Iris pigment epithelial cell (primary cell): ENCODE measurements at regions not wholly inside any gene's neighbourhood (a gene's known extent, or its start where the extent isn't known, plus 50 kb on each side); places are given as distances from the start of the nearest gene placed in this dataset.
"Not testable (repeated sequence)": the region's sequence is repeated elsewhere in the genome, so short reads cannot be mapped to it uniquely, and the experiment has no call there.

Source experiments
- DNase-seq: peaks from one replicate; pipeline ENCODE4 v3.0.0-alpha.2; 2011; ENCODE audit warnings: low read depth

DNA sequence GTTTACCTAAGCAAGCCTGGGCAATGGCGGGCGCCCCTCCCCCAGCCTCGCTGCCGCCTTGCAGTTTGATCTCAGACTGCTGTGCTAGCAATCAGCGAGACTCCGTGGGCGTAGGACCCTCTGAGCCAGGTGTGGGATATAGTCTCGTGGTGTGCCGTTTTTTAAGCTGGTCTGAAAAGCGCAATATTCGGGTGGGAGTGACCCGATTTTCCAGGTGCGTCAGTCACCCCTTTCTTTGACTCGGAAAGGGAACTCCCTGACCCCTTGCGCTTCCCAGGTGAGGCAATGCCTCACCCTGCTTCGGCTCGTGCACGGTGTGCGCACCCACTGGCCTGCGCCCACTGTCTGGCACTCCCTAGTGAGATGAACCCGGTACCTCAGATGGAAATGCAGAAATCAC is 442.6 kb upstream of the MTPN start:
- DNase-seq: not testable (repeated sequence)

DNA sequence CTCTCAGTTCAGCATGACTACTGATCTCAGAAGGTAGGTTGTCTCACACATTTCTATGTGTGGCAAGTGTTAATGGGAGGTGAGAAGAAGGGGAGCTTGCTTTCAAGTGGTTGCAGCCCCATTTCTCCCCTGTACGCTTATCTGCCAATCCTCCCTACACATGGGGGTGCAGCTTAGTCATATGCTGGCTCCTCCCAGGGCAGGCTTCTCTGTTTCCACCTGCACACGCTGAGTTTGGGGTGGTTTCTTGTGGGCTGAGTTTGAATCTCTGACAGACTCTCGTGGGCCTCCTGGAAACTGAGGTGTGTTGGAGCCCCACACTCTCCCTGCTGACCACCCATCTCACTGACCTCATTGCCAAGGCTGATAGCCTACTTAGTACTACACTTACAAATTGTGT is 435.8 kb upstream of the MTPN start:
- DNase-seq: no peak

DNA sequence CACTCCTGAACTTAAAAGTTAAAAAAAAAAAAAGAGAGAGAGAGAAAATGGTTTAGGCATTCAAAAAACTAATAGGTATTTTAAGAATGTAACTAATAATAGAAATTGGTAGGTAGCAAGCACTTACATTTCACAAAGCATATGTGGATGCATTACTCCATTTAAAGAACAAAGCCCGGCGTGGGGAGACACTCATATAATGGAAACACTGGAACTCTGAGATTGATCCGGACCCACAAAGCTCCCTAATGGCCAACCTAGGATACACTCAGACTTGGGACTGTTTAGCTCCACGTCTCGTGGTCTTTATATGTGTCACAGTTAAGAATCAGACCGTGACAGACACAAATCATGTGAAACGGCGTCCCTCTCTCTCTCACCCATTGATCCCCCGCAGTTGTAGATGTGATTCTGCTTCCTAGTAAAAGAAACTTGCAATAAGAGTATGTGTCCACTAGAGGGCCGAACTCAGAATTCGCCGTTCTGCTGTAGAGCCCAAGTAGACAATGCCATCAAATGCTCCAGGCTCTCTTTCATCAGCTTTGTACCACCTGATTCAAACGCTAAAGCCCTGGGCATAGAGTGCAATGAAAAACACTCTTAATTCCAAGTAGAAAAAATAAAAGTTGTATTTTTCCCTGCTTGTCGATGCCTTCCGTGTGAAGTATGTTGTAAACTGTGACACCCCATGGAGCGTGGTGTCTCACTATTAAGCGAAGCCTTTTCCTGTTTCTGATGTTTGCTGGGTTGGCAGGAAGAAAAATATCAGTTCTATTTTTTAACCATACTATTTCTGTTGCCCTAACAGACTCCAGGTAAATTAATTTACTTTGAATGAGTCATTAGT is 429.0 kb upstream of the MTPN start:
- peak; percentile 55 for DNase-seq

DNA sequence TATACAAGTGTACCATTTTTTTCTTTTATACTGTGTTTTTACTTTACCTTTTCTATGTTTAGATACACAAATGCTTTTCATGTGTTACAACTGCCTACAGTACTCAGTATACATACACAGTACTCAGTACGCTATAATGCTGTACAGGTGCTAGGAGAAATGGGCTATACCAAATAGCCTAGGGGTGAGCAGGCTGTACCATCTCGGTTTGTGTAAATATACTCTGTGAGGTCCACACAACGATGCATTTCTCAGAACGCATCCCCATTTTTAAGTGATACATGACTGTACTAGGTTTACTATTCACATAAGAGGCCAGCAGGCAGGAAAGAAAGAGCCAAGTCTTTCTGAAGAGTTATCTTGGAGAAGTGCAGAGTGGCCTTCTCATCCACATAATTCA is 426.4 kb upstream of the MTPN start:
- no peak for DNase-seq

DNA sequence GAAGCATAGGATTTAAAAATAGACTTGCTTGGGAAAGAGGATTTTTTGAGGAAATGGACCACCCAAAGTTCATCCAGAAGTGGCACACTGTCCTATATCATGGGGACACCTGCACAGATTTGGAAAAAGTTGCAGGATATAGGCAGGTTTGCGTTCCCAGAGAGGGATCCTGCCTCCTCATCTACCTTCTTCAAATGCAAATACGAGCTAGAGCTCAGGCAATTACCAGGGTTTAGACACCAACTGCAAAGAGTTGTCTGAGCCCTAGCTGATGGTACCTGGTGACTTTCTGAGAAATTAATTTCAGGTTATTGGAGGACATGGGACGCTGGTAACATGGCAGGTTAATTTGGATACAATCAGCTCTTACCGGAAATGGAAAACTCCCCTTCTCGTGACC is 423.7 kb upstream of the MTPN start:
- DNase-seq: no peak

DNA sequence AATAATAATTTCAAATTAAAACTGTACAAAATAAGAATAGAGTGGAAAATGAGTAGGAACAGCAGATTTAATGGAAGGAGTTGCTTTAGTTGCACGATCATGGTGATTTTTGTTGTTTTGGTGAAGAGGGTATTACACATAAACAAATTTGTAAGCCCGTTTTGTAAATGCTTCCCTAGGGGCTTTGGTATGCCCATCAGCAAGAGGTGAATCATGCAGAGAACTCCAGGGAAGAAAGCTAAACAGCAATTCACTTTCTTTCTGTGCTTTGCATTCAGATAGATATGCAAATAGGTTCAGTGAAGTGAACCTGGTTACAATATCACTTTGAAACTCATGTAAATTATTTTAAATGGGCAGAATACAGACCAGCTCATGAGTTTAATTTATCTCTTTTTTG is 422.2 kb upstream of the MTPN start:
- DNase-seq: no peak

DNA sequence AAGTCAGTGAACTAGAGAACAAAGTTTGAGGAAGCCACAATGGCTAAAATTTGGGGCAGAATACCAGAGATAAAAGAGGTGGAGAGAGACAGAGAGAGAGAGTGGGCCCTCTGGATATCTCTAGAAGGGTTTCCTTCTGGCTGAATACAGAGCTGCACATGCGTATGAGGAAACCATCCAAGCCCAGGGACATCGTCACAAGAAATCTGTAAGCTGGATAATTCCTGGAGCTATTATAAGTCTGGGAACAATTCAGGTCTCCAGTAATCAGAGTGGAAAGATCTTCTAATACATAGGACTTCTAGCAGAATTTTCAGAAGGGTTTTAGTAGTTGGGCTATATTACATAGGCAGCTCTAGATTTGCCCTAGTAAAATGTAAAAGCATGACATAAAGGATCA is 415.7 kb upstream of the MTPN start:
- DNase-seq: no peak

DNA sequence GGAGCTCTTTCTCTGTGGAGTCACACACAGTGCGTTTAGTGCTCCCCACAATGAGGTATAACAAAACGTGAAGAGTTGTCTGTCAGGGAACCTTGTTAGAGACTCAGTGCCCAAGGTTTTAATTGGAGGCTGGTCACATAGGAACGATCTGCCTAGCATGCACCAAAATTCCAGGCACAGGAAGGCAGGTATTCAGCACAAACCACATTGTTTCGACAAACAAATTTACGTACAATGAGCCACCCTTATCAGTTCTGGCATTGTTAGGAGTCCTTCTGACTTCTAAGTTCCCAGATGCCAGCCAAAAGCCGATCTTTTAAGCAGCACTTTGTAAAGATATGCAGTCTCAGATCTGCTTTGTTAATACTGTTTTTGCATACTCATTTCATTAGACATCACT is 414.2 kb upstream of the MTPN start:
- DNase-seq: no peak

DNA sequence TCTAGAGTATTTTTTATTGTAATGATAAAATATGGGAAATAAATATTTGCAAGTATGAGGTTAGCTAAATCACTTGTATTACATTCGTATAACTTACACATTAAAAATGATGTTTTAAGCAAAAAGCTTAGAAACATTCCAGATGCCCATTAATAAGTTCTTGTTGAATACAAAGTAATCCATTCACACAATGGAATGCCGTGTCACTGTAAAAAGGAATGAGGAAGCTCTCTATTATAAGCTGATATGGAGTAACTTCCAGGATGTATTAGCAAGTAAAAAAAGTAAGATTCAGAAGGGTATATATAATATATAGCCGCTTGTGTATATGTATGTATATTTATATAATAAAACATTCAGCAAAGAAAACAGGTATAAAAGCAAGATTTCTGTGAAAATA is 412.8 kb upstream of the MTPN start:
- DNase-seq: no peak

DNA sequence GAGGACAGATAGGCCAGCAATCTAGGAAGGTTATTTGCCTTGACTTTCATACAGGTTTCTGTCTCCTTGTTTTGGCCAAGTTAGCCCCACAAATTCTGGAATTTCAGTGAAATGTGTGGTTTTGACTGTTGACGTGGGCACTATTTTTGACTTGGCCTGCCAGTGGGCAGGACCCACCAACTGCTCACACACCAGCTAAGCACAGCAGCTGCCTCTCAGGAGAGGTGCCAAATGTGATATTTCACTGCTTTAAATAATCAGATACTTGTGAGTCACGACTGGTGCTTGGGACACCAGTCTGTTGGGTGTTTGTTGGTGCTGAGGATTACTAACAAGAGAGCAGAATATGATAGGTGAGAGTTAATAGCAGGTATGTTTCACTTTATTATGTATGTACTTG is 409.7 kb upstream of the MTPN start:
- no peak for DNase-seq

DNA sequence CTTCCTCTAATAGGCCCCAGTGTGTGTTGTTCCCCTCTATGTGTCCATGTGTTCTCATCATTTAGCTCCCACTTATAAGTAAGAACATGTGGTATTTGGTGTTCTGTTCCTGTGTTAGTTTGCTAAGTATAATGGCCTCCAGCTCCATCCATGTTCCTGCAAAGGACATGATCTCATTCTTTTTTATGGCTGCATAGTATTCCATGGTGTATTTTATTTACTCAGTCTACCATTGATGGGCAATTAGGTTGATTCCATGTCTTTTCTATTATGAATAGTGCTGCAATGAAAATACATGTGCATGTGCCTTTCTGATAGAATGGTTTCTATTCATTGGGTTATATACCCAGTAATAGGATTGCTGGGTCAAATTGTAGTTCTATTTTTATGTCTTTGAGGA is 394.2 kb upstream of the MTPN start:
- DNase-seq: not testable (repeated sequence)

DNA sequence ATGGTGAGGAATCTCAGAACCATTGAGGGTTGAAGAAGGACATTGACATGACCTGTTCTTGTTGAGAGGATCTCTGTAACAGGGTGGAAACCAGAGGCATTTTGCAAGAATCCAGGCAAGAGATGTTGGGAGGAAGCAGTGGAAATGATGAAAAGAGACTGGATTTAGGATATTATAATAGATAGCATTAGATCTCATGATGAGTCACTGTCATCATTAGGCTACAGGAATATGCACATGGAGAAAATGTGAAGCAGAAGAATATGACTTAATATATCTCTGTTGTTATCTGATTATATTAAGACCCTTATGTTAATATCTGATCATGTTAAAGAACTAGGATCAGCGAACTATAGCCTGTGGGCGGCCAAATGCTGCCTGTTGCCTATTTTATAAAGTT is 393.0 kb upstream of the MTPN start:
- no peak for DNase-seq

DNA sequence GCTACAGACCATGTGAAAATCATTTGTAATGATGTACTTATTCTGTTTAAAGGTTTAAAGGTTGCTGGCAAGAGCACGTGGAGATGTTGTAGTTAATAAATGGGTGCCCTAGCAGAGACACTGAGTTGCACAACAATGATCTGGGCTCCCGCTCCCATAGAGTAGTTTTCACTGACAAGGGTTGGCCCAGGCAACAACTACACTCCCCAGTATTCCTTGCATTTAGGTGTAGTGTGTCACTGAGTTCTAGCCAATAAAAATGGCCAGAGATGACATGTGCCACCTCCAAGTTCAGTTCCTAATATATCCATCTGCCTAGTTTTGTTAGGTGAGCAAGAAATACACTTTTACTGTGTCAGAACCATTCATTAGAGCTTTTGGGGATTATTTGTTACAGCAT is 392.1 kb upstream of the MTPN start:
- no peak for DNase-seq

DNA sequence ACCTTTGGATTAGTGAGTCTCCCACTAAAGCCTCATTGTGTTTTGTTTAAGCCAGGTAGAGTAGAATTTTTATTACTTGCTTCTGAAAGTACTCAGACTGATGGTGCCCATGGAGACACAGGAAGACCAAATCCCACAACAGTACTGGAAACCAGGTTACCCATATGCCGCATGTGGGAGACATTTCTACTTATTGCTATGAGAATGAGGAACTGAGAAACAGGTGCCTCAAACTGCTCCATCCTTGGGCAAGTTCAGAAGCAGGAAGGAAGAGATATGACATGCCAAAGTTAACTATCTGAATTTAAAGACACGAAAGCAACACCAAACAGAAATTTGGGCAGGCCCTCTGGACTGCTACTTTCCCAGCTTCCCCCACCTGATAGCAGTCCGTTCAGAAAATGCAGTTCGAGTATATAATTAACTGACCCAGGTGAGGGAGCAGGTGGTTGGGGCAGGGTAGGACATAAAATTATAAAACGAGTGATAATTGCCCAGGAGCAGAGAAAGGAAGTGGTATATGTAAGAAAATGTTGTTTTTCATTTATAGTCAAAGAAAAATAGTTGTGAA is 382.3 kb upstream of the MTPN start:
- no peak for DNase-seq

DNA sequence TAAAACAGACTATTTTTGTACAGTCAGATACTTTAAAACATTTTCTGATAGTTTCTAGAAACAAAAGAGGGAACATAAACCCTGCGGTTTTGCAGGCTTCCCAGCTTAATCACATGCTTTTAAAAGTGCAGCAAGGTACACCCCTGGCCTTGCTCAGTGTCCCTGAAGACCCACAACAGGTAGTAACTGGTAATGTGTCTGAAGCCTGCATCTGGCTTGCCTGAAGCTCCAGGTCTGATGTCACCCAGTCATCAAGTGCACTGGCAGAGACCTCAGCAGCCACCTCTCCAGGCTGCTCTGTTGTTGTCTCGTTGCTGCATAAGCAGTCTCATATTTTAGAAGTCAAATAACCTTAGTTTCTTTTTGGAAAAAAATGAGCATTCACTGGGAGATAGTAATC is 376.1 kb upstream of the MTPN start:
- DNase-seq: no peak

DNA sequence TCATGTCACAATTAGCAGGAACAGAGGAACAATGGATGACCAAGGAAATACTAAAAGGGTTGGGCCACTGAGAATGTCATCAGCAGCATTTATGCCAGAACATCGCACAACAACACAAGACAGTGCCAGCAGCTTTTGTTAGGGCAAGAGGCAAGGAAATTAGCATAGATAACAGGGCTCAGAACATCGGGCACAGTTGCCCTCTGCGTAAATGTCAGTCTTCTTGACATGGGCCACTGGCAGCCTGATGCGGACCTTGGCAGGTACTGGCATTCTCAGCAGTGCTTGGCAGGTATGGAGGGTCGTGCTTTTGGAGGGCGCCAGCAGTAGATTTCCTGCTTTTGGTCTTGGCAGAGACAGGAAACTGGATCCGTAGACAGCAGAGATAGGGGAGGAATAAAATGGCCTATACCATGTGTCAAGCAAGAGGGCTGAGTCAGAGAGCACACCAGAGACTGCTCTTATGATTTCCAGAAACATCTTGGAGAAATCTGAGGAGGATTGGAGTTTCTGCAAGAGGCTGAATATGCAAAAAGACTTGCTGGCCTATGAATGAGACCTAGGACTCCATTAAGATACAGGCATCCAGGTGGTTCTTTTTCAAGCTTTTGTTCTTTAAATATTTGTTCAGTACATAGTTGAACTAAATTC is 371.5 kb upstream of the MTPN start:
- no peak for DNase-seq

DNA sequence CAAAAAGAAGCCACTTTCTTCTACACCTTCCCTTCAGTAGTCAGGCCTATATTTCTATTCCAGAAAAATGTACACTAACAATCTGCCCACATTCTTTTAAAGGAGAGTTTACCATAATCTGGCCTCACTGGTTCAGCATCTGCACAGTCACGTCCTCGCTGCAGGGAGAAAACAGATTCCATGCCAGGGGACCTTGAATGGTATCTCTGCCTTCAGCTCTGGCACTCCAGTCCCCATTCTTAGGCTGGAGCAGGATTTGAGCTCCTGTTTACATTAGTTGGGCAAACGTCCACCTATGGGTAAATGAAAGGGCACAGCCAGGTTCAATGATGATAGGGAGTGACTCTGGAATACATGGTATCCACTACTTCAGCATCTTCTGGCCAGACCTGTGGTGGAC is 371.0 kb upstream of the MTPN start:
- DNase-seq: no peak

DNA sequence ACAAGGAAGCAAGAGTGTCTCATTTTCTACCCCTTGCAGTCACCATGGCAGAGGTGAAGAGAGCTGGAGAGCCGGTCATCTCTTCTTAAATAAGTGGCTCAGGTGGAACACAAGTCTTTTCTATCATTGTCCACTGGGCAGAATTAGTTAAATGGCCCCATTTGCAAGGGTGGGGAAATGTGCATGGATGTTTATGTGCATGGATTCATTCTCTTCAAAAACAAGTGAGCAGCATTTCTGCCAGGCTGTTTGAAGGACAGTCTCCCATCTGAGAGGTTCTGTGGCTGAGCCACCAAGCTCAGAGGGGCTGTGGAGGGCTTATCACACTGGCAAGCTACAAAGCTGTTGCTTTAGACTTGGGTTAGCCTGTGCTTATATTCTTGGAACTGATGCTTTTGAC is 370.3 kb upstream of the MTPN start:
- DNase-seq: no peak

DNA sequence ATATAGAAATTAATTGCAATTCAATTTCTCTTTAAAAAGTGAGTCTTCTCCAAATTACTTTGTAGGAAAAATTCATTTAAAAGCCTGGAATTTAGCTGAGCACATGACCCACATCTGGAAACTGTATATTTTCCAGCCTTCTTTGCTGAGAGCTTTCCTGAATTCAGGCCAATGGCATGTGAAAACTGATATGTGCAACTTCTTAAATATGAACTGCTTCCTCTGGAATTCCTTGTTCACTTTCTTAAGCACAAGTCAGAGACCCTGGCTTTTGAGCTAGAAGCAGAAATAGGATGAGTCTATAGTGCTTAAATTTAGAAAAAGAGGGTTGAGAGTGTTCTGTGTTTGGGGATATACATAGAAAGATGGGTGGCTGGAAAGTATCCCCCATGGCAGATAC is 365.1 kb upstream of the MTPN start:
- DNase-seq: no peak

DNA sequence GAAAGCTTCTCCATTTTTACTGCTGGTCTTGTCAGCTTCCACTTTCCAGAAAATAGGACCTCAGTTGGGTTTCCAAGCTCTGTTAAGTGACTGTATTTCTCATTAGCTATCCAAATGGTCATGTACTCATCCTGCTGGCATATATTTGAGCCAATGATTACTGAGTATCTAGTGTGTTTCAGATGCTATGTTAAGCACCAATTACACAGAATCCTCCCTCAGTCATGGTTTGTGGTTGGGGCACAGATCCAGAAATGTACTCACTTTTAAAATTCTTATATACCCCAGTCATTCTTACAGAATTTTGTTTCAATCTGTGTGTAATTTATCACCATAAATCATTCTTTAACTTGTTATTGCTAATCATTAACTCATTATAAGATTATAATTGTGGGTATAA is 362.3 kb upstream of the MTPN start:
- no peak for DNase-seq

DNA sequence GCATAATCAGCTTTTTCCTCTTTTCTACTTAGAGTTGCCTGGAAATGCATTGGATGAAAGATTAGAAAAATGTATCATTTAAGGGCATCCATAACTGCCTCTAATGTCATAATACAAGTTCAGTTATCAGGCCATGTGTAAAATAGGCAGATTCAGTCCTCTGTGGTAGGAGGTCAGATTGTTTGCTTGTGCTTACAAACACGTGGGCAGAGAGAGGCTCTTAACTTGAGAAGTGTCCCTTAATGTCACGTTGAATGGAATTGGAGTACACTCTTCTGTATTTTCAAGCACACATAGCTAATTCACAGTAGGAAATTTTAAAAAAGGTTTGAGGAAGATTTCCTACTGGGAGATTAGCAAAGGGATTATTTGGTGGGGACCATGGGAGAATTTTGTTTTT is 359.8 kb upstream of the MTPN start:
- no peak for DNase-seq

DNA sequence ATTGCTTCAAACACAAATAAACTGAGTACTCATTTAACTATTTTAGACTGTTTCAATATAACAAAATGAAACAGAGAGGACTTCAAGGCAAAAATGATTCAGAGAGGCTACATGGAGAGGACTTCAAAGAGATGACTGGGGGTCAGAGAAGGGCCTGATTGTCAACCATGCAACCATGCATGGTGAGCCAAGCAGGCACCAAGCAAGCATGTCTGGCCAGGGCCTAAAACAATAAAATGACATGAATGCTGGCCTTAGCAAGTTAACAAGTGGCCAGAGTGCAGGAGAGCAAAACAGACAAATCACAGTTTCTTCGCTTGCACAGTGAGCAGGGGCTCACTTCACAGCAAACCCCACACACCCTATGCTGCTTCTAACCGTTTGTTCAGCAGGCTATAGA is 356.5 kb upstream of the MTPN start:
- no peak for DNase-seq

DNA sequence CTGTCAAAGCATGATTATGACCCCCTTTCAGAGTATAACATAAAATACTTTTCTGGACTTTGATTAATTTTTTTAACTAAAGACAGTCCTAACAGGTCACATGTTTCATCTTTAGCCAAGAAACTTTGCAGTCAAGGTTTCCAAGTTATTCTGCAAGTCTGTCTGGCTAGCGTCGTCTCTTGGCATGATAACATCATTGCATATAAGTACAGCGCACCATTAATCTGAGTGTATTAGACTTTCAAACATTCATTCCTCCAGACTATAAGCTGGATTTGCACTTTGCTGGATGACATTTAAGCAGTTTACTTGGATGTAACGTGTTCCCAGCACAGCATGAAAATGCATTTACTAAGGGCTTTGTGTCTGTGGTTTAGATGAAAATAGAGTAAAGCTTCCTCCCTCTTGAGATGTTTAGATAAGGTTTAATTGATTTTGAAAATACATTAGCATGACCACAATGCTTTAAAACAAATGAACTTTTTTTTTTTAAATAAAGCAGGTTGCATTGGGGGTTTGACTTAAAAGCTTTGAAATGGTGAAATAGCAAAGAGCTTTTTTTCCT is 349.0 kb upstream of the MTPN start:
- DNase-seq: no peak
